Left ventricle myocardium inferior (tissue), 1 donor: ENCODE measurements at regions not wholly inside any gene's neighbourhood (a gene's known extent, or its start where the extent isn't known, plus 50 kb on each side); places are given as distances from the start of the nearest gene placed in this dataset.

ENCODE experiments used
- DNase-seq: peaks from one replicate; pipeline ENCODE4 v3.0.0-alpha.2; 2020
- H3K27ac ChIP-seq: fragments of 200-600 bp; replicated peaks from 2 replicates; pipeline ENCODE4 v1.8.0; 2021
- H3K27me3 ChIP-seq: fragments of 200-600 bp; 2 replicates; pipeline ENCODE4 v1.8.0; 2021; ENCODE audit warnings: low read depth
- H3K36me3 ChIP-seq: fragments of 200-600 bp; 2 replicates; pipeline ENCODE4 v1.8.0; 2021
- H3K4me1 ChIP-seq: fragments of 200-600 bp; 2 replicates; pipeline ENCODE4 v1.8.0; 2021
- H3K4me3 ChIP-seq: fragments of 200-600 bp; 2 replicates; pipeline ENCODE4 v1.8.0; 2021; ENCODE audit warnings: mild to moderate bottlenecking, moderate library complexity
- H3K9me3 ChIP-seq: fragments of 200-600 bp; replicated peaks from 2 replicates; pipeline ENCODE4 v1.8.0; 2021
- CTCF ChIP-seq: fragments of 200-600 bp; IDR thresholded peaks from 2 replicates; pipeline ENCODE4 v1.8.0; 2021; ENCODE audit warnings: antibody characterized with exemption, mild to moderate bottlenecking, borderline replicate concordance
- intact Hi-C: fragments of 100-400 bp; cut with micrococcal nuclease; formaldehyde crosslinking; loops from one replicate; pipeline ENCODE4 v1.11.0; 2022
- donor health status: DM: no; HTN: yes; CAD: no; lungs with severe emphysema.

GRCh38 chr12:58189030-58189429, 247.7 kb downstream of the ATP23 start:
- TF ChIP-seq CTCF, result no peak
- intact Hi-C loops, result no loop called here

GRCh38 chr12:58189893-58190292, 248.5 kb downstream of the ATP23 start:
- Histone ChIP-seq H3K27ac (no peak overlapping the region), H3K4me1 (no peaks in the 10 kb centered on the region), H3K36me3 (no peaks in the 10 kb centered on the region), H3K4me3 (no peak overlapping the region), H3K9me3 (peaks cover 31% of the 10 kb centered on the region), H3K27me3 (no peaks in the 10 kb centered on the region)
- DNase-seq, result no peak
- intact Hi-C loops, result no loop called here
- no peak for TF ChIP-seq CTCF

More at GRCh38 chr12:58189030-58189429, 247.7 kb downstream of the ATP23 start:
- no peaks in the 10 kb centered on the region for H3K27me3 ChIP-seq
- no peaks in the 10 kb centered on the region for H3K36me3 ChIP-seq
- H3K27ac ChIP-seq, result no peak overlapping the region
- no peak for DNase-seq
- H3K4me3 ChIP-seq, result no peak overlapping the region
- no peaks in the 10 kb centered on the region for H3K4me1 ChIP-seq
- peaks cover 26% of the 10 kb centered on the region for H3K9me3 ChIP-seq

GRCh38 chr12:58190618-58191017, 249.3 kb downstream of the ATP23 start:
- H3K36me3 ChIP-seq, result no peaks in the 10 kb centered on the region
- intact Hi-C loops, result no loop called here
- H3K27me3 ChIP-seq, result no peaks in the 10 kb centered on the region
- no peak for TF ChIP-seq CTCF
- H3K4me3 ChIP-seq, result no peak overlapping the region
- no peaks in the 10 kb centered on the region for H3K4me1 ChIP-seq
- H3K9me3 ChIP-seq, result peaks cover 38% of the 10 kb centered on the region
- H3K27ac ChIP-seq, result no peak overlapping the region
- DNase-seq, result no peak

- H3K9me3 ChIP-seq, result peaks cover 33% of the 10 kb centered on the region
- H3K27me3 ChIP-seq, result no peaks in the 10 kb centered on the region
- no peak overlapping the region for H3K27ac ChIP-seq
- no peak for TF ChIP-seq CTCF
- H3K4me1 ChIP-seq, result peaks cover 4% of the 10 kb centered on the region
- intact Hi-C loops, result no loop called here
- DNase-seq, result no peak
- H3K4me3 ChIP-seq, result no peak overlapping the region
- H3K36me3 ChIP-seq, result no peaks in the 10 kb centered on the region
Measured at GRCh38 chr12:58196971-58197370, 255.6 kb downstream of the ATP23 start.

- peak overlapping the region; percentile 81 for H3K27ac ChIP-seq
- H3K4me3 ChIP-seq, result no peak overlapping the region
- intact Hi-C loops, result no loop called here
- H3K27me3 ChIP-seq, result no peaks in the 10 kb centered on the region
- TF ChIP-seq CTCF, result no peak
- H3K4me1 ChIP-seq, result peaks cover 31% of the 10 kb centered on the region
- no peak for DNase-seq
- H3K36me3 ChIP-seq, result no peaks in the 10 kb centered on the region
- no peaks in the 10 kb centered on the region for H3K9me3 ChIP-seq
Measured at GRCh38 chr12:58202933-58203718, 261.8 kb downstream of the ATP23 start.
